ENCODE measurements at regions not wholly inside any gene's neighbourhood (a gene's known extent, or its start where the extent isn't known, plus 50 kb on each side); places are given as distances from the start of the nearest gene placed in this dataset.

DNA sequence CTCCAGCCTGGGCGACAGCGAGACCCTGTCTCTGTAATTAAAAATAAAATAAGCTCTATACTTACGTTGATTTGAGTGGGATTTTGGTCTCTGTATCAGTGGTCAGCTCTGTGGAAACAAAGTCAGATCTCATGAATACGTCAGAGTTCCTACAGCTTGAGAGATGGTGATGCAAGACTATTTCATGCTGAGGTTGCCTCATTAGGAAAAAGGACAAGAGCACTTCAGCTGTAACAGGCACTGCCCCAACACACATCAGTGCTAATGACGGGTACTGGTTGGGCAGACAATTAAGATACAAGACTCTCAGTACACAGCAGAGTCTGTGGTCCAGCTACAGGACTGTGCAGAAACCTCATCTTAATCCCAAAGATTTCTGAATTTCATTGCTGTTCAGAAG lies 246.4 kb upstream of the AMIGO2 start:
- DNase-seq (ENCODE audit: insufficient read length, low spot score) (no peak), FAIRE-seq (no peak)
- TF ChIP-seq SPI1 (IDR thresholded peaks at IDR 0.05; ENCODE audit: low read depth, low read length) (no peak), POLR2AphosphoS5 (IDR thresholded peaks at IDR 0.05; ENCODE audit: low read depth, low read length) (no peak), POU2F2 (IDR thresholded peaks at IDR 0.05; ENCODE audit: low read depth, low read length) (no peak), POLR2A (IDR thresholded peaks at IDR 0.05; ENCODE audit: low read depth, low read length) (no peak), PAX5 (IDR thresholded peaks at IDR 0.05; ENCODE audit: insufficient read depth, low read length, severe bottlenecking) (no peak), TAF1 (IDR thresholded peaks at IDR 0.05; ENCODE audit: low read depth, low read length) (no peak)

DNA sequence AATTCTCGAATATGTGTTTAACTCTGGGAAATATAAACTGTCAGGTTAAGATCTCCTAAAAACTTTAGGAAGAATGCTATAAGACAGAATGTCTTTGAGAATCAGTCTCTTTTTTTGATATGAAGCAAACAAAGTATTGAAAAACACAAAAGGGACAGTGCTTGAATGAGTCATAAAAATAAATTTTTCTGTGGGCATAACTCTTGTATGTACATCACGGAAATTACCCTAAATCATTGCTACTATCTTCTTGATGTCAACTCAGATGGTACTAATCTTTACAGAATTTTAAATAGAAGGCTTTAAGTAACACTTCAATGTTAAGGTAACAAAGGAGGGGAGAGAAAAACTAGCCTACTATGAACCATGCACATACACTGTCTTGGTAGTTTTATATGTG lies 244.0 kb upstream of the AMIGO2 start:
- TF ChIP-seq POU2F2 (IDR thresholded peaks at IDR 0.05; ENCODE audit: low read depth, low read length) = no peak
- no peak for TF ChIP-seq SPI1 (IDR thresholded peaks at IDR 0.05; ENCODE audit: low read depth, low read length)
- TF ChIP-seq POLR2A (IDR thresholded peaks at IDR 0.05; ENCODE audit: low read depth, low read length) = no peak
- no peak for TF ChIP-seq PAX5 (IDR thresholded peaks at IDR 0.05; ENCODE audit: insufficient read depth, low read length, severe bottlenecking)
- TF ChIP-seq POLR2AphosphoS5 (IDR thresholded peaks at IDR 0.05; ENCODE audit: low read depth, low read length) = no peak
- TF ChIP-seq TAF1 (IDR thresholded peaks at IDR 0.05; ENCODE audit: low read depth, low read length) = no peak
- no peak for DNase-seq (ENCODE audit: insufficient read length, low spot score)
- FAIRE-seq = no peak

DNA sequence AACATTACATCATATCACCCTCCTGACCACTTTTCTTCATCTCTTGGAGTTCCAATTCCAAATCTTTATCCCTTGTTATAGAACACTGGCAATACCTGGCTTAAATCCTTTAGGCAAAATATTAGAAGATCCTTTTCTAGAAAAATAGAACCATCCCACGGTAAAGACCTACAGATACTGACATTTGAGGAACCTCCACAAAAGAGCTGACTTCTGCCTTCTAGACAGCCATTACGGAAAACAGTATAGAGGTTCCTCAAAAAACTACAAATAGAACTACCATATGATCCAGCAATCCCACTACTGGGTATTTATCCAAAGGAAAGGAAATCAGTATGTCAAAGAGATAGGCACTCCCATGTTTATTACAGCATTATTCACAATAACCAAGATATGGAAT lies 241.7 kb upstream of the AMIGO2 start:
- FAIRE-seq = no peak
- TF ChIP-seq TAF1 (IDR thresholded peaks at IDR 0.05; ENCODE audit: low read depth, low read length) (no peak), POU2F2 (IDR thresholded peaks at IDR 0.05; ENCODE audit: low read depth, low read length) (no peak), PAX5 (IDR thresholded peaks at IDR 0.05; ENCODE audit: insufficient read depth, low read length, severe bottlenecking) (no peak), SPI1 (IDR thresholded peaks at IDR 0.05; ENCODE audit: low read depth, low read length) (no peak), POLR2A (IDR thresholded peaks at IDR 0.05; ENCODE audit: low read depth, low read length) (no peak), POLR2AphosphoS5 (IDR thresholded peaks at IDR 0.05; ENCODE audit: low read depth, low read length) (no peak)
- no peak for DNase-seq (ENCODE audit: insufficient read length, low spot score)

DNA sequence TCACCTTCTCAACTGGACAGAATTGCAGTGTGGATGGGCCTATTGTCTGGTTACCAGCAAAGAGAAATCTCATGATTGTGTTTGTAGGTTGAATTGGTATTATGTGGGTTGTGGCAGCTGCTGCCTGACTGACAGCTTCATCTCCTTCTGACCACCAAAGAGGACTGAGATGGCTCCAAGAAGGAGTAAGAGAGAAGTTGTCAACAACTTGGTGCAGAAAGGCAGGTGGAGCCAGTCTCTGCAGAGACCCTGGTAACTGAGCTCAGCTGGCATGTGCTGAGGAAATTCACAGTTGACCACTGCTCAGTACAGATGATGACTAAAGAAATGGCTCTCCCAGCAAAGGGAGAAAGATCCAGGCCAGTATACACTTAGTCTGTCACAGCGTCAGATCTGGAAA lies 240.0 kb upstream of the AMIGO2 start:
- FAIRE-seq = no peak
- TF ChIP-seq SPI1 (IDR thresholded peaks at IDR 0.05; ENCODE audit: low read depth, low read length) (no peak), POLR2A (IDR thresholded peaks at IDR 0.05; ENCODE audit: low read depth, low read length) (no peak), TAF1 (IDR thresholded peaks at IDR 0.05; ENCODE audit: low read depth, low read length) (no peak), PAX5 (IDR thresholded peaks at IDR 0.05; ENCODE audit: insufficient read depth, low read length, severe bottlenecking) (no peak)
- no peak for DNase-seq (ENCODE audit: insufficient read length, low spot score)

DNA sequence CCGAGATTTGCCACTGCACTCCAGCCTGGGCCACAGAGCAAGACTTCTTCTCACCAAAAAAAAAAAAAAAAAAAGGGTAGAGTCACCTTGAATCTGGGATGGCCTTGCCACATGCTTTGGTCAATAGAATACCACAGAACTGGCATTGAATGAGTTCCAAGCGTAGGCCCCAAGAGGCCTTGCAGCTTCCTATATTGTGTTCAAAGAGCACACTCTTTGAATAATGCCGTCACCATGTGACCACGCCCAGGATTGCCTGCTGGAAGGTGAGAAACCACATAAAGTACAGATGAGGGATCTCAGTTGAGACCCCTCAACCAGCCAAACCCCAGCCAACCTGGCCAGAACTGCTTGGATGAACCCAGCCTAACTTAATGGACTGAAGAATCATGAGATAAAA lies 239.2 kb upstream of the AMIGO2 start:
- TF ChIP-seq TAF1 (IDR thresholded peaks at IDR 0.05; ENCODE audit: low read depth, low read length) = no peak
- TF ChIP-seq SPI1 (IDR thresholded peaks at IDR 0.05; ENCODE audit: low read depth, low read length) = no peak
- TF ChIP-seq POLR2A (IDR thresholded peaks at IDR 0.05; ENCODE audit: low read depth, low read length) = no peak
- TF ChIP-seq POU2F2 (IDR thresholded peaks at IDR 0.05; ENCODE audit: low read depth, low read length) = no peak
- no peak for TF ChIP-seq PAX5 (IDR thresholded peaks at IDR 0.05; ENCODE audit: insufficient read depth, low read length, severe bottlenecking)
- no peak for TF ChIP-seq POLR2AphosphoS5 (IDR thresholded peaks at IDR 0.05; ENCODE audit: low read depth, low read length)
- FAIRE-seq (no peak), DNase-seq (ENCODE audit: insufficient read length, low spot score) (no peak)

DNA sequence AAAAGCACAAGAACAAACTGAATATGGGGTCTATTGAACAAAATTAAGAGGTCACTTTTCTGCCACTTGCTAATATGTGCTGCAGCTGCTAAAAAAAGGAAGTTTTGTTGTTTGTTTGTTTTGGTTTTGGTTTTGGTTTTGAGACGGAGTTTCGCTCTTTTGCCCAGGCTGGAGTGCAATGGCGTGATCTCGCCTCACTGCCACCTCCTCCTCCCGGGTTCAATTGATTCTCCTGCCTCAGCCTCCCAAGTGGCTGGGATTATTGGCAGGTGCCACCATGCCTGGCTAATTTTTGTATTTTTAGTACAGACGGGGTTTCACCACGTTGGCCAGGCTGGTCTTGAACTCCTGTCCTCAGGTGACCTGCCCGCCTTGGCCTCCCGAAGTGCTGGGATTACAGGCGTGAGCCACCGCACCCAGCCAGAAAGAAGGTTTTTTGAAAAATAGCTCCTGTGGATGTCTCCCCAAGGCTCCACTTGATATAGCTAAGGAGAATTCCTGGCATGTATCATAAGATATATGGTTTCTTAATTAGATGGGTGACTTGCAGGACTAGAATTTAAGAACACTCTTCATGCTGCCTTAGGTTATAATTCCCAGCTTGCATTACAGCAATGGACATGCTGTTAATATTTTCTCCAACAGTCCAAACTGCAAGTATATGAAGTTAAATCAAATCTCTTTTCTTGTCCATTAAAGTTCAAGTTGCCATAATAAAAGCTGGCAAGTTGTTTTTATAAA lies 237.6 kb upstream of the AMIGO2 start:
- no peak for TF ChIP-seq POU2F2 (IDR thresholded peaks at IDR 0.05; ENCODE audit: low read depth, low read length)
- no peak for TF ChIP-seq PAX5 (IDR thresholded peaks at IDR 0.05; ENCODE audit: insufficient read depth, low read length, severe bottlenecking)
- TF ChIP-seq POLR2AphosphoS5 (IDR thresholded peaks at IDR 0.05; ENCODE audit: low read depth, low read length) = no peak
- TF ChIP-seq SPI1 (IDR thresholded peaks at IDR 0.05; ENCODE audit: low read depth, low read length) = no peak
- TF ChIP-seq TAF1 (IDR thresholded peaks at IDR 0.05; ENCODE audit: low read depth, low read length) = no peak
- no peak for TF ChIP-seq POLR2A (IDR thresholded peaks at IDR 0.05; ENCODE audit: low read depth, low read length)
- FAIRE-seq (no peak), DNase-seq (ENCODE audit: insufficient read length, low spot score) (no peak)

DNA sequence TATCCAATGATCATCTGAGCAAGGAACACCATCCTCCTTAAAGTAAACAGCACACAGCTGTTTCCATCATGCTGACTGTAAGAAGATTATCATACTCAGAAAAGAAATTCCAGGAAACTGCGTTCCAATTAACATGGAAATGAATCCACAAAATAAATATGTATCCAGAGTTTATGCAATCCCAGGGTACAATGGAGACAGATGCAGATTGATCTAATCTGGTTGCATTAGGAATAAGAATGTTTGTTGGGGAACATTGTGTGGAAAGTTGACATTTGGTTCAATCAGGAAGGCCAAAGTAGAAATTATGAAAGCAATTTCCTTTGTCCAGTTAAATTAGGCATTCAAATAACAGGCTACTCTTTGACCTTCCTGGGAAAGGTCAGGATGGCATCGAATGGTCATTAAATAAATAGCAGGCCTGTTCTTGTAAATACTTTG lies 236.9 kb upstream of the AMIGO2 start:
- DNase-seq (ENCODE audit: insufficient read length, low spot score) (no peak), FAIRE-seq (no peak)
- TF ChIP-seq POLR2A (IDR thresholded peaks at IDR 0.05; ENCODE audit: low read depth, low read length) (no peak), POLR2AphosphoS5 (IDR thresholded peaks at IDR 0.05; ENCODE audit: low read depth, low read length) (no peak), PAX5 (IDR thresholded peaks at IDR 0.05; ENCODE audit: insufficient read depth, low read length, severe bottlenecking) (no peak)

DNA sequence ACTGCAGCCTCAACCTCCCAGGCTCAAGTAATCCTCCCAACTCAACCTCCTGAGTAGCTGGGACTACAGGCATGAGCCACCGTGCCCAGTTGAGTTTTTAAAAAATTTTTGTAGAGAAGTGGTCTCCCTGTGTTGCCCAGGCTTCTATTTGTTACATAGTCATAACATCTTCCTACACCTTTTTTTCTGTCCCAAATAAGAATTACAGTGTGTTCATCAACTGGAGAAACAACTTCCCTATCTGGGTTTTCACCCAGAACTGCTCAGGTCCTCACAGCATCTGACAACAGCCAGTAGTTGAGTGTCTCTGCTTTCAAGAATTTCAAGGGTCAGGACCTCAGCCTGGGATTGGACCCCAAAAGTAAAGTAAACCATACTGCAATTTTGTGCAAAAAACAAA lies 235.2 kb upstream of the AMIGO2 start:
- no peak for FAIRE-seq
- TF ChIP-seq POLR2AphosphoS5 (IDR thresholded peaks at IDR 0.05; ENCODE audit: low read depth, low read length) (no peak), TAF1 (IDR thresholded peaks at IDR 0.05; ENCODE audit: low read depth, low read length) (no peak), POLR2A (IDR thresholded peaks at IDR 0.05; ENCODE audit: low read depth, low read length) (no peak), PAX5 (IDR thresholded peaks at IDR 0.05; ENCODE audit: insufficient read depth, low read length, severe bottlenecking) (no peak), POU2F2 (IDR thresholded peaks at IDR 0.05; ENCODE audit: low read depth, low read length) (no peak), SPI1 (IDR thresholded peaks at IDR 0.05; ENCODE audit: low read depth, low read length) (no peak)

DNA sequence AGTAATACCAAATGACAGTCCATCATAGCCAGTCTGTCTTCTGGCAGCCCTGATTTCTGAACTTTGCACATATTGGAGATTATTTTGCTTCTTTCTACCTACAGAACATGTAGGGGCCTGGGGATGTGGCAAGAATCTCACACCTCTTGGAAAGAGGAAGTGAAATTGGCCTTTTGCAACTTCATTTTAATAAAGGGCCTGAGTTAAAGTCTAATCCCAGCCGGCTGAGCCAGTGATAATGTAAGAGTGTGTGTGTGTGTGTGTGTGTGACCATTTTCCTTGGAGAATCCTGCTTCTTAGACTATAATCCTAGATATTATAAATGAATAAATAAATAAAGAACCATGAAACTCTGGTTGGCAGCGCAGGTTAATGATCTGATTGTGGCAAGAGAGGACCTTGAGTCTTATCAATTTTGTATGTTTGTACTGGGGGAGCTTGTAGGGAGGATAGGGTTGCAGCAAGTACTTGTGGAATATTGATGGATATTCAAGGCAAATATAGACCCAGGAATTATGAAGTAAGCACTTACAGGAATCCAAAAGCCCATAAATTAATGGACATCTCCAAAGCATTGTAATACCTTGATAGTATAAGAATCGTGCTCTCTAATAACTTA lies 233.2 kb upstream of the AMIGO2 start:
- peak; percentile 33 for FAIRE-seq
- TF ChIP-seq PAX5 (IDR thresholded peaks at IDR 0.05; ENCODE audit: insufficient read depth, low read length, severe bottlenecking) = no peak
- peak; percentile 99 for TF ChIP-seq SPI1 (IDR thresholded peaks at IDR 0.05; ENCODE audit: low read depth, low read length)
- no peak for DNase-seq (ENCODE audit: insufficient read length, low spot score)

More for the DNA sequence above, 235.2 kb upstream of the AMIGO2 start:
- DNase-seq (ENCODE audit: insufficient read length, low spot score) = no peak

DNA sequence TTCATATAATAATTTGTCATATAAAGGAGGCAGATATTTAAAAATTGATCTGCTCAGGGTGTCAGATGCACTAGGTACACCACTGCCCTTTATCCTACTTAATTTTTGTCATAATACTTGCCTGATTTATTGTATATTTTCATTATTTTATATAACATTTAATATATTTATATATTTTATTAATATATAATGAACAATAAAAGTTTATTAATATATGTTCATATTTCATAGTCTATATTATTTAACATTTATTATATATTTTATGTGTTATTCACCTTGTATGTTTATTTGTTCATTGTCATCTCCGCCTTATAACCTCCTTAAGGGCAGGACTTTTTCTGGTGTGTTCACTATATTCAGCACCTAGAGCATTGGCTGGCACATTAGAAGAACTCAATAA lies 232.4 kb upstream of the AMIGO2 start:
- no peak for TF ChIP-seq PAX5 (IDR thresholded peaks at IDR 0.05; ENCODE audit: insufficient read depth, low read length, severe bottlenecking)
- no peak for TF ChIP-seq SPI1 (IDR thresholded peaks at IDR 0.05; ENCODE audit: low read depth, low read length)
- TF ChIP-seq TAF1 (IDR thresholded peaks at IDR 0.05; ENCODE audit: low read depth, low read length) = no peak
- no peak for TF ChIP-seq POLR2A (IDR thresholded peaks at IDR 0.05; ENCODE audit: low read depth, low read length)
- no peak for TF ChIP-seq POLR2AphosphoS5 (IDR thresholded peaks at IDR 0.05; ENCODE audit: low read depth, low read length)
- no peak for TF ChIP-seq POU2F2 (IDR thresholded peaks at IDR 0.05; ENCODE audit: low read depth, low read length)
- DNase-seq (ENCODE audit: insufficient read length, low spot score) = no peak
- no peak for FAIRE-seq
